ENCODE measurements at regions not wholly inside any gene's neighbourhood (a gene's known extent, or its start where the extent isn't known, plus 50 kb on each side); places are given as distances from the start of the nearest gene placed in this dataset.

DNA sequence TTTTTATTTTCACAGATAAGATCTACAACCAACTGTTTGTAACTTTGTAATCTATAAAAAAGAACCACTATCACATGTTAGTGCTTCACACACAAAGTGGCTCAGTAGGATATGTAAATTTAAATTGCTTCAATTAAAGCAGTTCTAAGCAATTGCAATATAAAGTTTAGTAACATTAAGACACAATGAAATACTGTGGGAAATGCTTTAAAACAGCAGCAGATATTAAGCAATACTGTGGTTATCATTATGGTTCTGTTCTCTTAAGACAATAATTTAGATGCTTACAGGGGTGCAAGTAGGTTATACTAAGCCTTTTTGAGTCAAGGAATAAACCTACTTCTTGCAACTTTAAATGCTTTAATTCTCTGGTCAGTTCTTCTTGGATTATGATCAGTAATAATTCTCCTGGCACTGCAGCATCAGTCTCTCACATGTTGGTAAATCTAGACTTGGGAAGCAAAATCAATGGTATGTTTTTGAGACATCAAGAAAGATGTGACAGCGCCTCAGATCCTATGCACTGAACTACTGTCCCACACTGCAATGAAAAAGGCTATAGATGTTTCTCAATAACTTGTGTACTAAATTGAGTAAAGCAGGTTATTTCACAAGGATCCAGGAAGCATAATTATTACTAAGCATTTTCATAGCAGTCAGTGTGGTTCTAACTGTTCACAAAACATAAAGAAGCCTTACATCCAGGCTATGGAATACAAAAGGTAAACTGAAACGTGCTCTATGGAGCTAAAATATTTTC is 338.7 kb upstream of the PDE4D start:
- TF ChIP-seq, protein P1, sequence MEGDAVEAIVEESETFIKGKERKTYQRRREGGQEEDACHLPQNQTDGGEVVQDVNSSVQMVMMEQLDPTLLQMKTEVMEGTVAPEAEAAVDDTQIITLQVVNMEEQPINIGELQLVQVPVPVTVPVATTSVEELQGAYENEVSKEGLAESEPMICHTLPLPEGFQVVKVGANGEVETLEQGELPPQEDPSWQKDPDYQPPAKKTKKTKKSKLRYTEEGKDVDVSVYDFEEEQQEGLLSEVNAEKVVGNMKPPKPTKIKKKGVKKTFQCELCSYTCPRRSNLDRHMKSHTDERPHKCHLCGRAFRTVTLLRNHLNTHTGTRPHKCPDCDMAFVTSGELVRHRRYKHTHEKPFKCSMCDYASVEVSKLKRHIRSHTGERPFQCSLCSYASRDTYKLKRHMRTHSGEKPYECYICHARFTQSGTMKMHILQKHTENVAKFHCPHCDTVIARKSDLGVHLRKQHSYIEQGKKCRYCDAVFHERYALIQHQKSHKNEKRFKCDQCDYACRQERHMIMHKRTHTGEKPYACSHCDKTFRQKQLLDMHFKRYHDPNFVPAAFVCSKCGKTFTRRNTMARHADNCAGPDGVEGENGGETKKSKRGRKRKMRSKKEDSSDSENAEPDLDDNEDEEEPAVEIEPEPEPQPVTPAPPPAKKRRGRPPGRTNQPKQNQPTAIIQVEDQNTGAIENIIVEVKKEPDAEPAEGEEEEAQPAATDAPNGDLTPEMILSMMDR (IDR thresholded peaks at IDR 0.05): no peak
- no peak for TF ChIP-seq POLR2AphosphoS5 (IDR thresholded peaks at IDR 0.05)
- no peak for TF ChIP-seq POLR2A (IDR thresholded peaks at IDR 0.05; ENCODE audit: low read depth)
